ENCODE measurements at regions not wholly inside any gene's neighbourhood (a gene's known extent, or its start where the extent isn't known, plus 50 kb on each side); places are given as distances from the start of the nearest gene placed in this dataset.

GRCh38 chr20:24786111-24786495 lies 163.0 kb upstream of the CST7 start:
- TF ChIP-seq CTCF (conservative IDR thresholded peaks at IDR 0.05) (no peak), EZH2 (IDR thresholded peaks at IDR 0.05; ENCODE audit: low read depth) (no peak)

Data from PC-9 (cell line).